ENCODE measurements at regions not wholly inside any gene's neighbourhood (a gene's known extent, or its start where the extent isn't known, plus 50 kb on each side); places are given as distances from the start of the nearest gene placed in this dataset.
"Not testable (repeated sequence)": the region's sequence is repeated elsewhere in the genome, so short reads cannot be mapped to it uniquely, and the experiment has no call there.

DNA sequence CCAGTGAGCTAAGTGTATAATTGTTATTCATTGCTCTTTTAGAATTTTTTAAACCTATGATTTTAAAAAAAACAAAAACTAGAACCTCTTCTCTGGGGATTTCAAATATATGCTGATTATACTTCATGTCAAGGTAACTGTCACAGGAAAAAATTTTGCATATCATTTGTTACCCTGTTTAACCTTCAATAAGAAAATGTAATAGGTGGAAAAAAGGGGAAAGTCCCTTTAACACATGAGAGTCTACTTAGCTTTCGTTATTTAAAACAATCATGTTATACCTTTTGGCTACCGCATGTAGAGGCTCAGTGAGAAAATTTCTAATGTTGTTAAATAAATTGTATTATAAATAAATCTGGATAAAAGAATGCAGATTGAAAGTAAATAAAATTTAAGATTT is 190.1 kb upstream of the AKR1E2 start:
- no peak for DNase-seq (ENCODE audit: low read depth in 3 of 3)

DNA sequence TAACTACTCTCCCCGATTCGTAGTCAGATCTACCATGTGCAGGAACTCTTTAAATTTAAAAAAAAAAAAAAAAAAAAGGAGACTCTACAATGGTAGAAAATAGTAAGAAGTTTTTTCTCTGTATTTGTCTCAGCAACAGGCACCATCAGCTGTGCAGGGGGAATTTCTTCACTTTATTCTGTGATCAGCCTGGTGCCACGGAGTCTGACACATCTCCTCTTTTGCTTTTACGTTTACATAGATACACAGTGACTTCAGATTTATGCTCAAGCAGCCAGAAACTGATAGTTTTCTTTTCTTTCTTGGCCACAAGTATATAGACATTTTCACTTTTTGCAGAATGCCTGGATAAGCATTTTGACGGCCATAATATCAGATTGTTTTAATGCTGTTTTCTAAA is 190.6 kb upstream of the AKR1E2 start:
- no peak for DNase-seq (ENCODE audit: low read depth in 3 of 3)

DNA sequence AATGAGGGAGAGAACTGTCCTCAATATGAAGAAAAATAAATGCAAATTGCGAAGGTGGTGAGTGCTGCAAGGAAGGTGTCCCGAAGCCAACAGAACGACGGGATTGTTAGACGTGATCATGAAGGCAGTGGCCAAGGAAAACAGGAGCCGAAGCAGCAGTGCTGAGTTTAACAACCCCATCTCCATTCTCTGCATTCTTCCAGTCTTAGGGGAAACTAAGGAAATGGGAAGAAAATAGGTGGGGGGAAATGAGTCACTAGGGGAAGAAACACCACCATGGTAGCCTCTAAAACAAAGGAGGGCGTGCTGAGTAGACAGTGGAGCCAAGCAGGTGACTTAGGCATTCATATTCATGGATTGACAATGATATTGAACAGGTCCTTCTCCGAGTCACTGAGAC is 192.2 kb upstream of the AKR1E2 start:
- no peak for DNase-seq (ENCODE audit: low read depth in 3 of 3)

DNA sequence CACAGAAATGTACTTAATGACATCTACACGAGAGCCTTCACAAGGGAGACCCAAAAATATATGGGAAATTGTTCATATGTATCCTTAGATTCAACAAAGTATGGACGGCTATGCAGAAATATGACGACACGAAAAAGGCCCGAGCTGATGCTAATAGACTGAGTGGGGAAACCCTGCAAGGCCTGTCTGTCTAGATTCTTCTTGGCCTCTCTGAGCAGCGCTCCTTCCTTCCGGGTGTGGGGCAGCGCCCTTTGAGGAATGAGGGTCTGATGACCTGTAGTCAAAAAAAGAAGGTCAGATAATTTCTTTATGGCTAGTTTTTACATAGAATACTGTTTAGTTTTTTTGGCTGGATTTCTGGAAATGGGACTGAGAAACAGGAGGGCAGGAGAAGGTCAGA is 192.8 kb upstream of the AKR1E2 start:
- no peak for DNase-seq (ENCODE audit: low read depth in 3 of 3)

DNA sequence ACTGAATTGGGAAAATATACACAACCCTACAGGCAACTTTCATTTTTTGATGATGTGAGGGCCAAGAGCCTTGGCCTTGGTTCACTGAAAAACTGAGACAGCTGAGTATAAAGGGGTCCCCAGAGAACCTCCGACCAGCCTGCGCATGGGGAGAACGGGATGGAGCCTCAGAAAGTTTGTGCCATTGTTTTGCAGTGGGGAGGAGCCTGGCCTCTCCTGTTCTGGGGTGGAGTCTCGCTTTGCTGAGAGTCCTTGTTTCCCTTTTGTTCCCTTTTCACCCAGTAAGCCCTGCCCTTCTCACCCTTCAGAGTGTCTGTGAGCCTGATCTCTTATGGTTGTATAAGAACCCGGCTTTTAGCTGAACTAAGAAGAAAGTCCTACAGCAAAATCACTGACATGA is 193.2 kb upstream of the AKR1E2 start:
- DNase-seq (ENCODE audit: low read depth in 3 of 3) = no peak

DNA sequence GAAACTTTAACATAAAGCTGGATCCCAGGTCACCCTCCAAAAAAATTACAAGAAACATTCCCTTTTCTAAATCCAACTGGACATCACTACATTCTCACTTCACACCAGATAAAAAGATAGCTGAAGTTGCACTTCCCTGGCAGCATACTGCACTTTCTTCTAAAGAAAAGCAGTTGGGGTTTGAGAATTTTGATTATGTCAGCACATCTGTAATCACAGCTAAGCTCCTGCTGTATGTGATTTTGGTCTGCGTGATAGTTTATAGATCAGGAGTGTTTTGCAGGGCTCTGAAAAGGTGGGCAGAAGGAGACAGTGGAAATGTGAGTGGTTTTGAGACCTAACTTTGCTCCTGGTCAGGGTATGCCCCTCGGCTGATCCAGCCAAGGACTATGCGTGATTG is 199.1 kb upstream of the AKR1E2 start:
- no peak for DNase-seq (ENCODE audit: low read depth in 3 of 3)

DNA sequence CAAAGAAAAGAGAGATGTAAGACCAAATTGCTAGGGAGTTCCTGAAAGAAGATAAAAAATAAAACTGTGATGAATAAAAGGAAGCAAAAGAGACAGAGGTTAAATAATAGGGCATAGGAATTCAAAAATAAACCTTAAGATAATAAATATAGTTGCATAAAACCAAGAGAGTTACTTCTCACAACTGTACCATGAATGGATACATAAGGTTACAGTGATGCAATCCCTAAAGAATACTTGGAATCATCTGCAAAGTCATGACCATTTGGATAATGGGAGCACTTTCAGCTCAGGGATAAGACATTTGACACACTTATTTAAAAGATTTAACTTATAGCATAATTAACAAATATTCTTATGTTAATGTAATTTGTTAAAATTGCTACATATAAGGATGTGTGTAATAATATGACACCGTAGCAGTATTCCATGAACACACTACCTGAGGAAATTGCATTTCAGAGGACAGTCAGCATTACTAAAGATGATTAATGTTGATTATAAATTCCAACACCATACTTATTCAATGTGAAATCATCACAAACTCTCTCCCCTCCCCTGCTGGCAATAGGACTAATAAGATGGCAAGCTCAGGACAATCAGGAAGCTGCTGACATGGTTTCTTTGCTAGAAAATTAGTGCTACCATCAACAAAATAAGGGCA is 202.1 kb upstream of the AKR1E2 start:
- DNase-seq (ENCODE audit: low read depth in 3 of 3) = no peak

DNA sequence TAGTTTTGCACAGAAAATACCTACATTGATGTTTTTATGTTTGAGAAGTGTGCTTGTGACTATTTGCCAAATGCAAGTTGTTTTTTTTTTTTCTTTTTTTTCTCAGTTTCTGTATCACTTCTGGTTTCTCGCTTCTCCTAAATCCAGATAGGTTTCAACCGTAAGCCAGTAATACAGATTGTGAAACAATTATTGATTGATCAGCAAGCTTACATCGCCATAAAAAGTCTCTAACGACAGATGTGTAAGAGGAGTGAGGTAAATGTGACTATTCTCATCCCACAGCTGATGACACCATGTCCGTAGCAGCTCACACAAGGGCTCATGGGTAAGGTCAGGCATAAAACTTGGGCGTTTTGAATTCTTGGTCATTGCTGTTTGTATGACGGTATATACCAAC is 202.8 kb upstream of the AKR1E2 start:
- DNase-seq (ENCODE audit: low read depth in 3 of 3) = no peak

DNA sequence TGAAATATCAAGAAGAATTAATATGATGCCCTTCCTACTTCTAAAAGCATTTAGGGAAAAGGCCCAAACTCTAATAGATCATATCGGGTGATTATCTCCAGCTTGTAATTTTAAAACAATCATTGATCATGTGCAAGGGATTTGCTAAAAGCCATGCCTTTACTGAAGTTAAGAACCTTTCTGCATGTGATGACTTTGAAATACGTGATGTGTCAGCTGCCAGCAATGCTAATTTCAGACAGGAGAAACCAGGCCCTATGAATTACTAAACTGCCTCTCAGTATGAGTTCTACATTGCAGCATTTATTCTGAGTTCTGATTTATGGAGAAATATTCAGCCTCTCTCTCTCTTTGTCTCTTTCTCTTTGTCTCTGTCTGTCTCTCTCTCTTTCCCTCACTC is 203.6 kb upstream of the AKR1E2 start:
- no peak for DNase-seq (ENCODE audit: low read depth in 3 of 3)

DNA sequence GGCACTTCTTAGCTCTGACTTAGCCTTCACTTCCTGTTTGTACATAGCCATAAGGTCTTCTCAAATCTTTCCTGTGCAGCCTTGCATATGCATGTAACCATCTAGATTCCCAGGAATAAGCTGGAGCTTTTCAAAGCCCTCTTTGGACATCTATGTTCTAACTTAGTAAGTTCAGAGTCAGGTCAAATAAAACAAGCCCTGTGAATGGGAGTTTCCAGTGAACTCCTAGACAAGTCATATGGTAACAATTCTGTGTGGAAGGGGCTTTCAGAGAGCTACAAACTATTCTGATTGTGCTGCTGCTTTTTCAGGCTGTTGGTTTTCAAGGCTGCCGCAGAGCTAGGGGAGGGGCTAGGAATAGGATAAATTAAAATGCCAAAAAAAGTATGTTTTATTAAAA is 208.4 kb upstream of the AKR1E2 start:
- DNase-seq (ENCODE audit: low read depth in 3 of 3) = no peak

DNA sequence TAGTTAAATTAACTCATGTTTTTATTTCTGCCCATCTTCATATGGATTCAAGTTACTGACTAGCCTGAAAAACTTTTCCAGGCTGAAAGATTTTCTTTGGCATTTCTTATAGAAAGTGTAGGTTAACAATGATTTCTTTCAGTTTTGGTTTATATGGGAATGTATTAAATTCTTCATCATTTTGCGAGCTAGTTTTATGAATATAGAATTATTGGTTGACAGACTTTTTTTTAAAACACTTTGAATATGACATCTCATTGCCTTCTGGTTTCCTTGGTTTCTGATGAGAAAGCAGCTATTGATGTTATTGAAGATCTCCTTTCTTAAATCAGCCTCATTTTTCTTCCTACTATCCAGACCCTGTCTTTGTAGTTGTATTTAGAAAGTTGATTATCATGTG is 211.0 kb upstream of the AKR1E2 start:
- DNase-seq (ENCODE audit: low read depth in 3 of 3) = no peak

DNA sequence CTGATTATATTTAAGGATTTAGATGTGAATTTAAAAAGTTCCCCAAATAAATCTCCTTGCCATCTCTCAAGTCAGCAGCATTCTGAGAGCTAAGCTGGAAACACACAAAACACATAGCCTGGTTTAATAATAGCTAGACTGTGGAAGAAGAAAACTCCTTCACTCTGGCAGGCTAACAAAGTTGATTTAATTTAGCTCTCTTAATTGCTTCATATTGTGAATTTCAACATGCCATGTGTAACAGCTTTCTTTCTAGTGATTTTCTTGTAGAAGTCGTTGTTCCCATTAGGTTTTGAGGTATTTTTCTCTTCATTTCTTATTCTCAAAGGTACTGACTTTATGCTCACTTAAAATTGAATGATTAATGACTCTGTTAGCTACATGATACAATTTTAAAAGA is 216.8 kb upstream of the AKR1E2 start:
- no peak for DNase-seq (ENCODE audit: low read depth in 3 of 3)

DNA sequence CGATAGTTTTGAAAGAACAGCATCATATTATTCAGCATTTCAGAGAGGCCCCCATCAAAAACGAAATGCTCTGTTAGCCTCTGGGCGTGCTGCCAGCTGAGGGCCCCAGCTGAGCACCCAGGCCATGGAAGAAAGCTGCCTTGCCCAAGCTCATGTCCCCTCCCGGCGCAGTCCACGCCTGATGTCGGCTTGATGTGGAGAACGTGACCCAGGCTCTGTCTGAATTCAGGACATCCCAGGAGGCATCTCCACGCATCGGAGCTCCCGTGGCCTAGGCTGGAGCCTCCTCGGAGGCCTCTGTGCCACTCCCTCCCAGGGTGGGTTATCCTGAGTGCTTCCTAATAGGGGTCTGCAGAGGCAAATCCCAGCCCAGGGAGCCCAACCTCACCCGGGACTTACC is 218.3 kb upstream of the AKR1E2 start:
- no peak for DNase-seq (ENCODE audit: low read depth in 3 of 3)

DNA sequence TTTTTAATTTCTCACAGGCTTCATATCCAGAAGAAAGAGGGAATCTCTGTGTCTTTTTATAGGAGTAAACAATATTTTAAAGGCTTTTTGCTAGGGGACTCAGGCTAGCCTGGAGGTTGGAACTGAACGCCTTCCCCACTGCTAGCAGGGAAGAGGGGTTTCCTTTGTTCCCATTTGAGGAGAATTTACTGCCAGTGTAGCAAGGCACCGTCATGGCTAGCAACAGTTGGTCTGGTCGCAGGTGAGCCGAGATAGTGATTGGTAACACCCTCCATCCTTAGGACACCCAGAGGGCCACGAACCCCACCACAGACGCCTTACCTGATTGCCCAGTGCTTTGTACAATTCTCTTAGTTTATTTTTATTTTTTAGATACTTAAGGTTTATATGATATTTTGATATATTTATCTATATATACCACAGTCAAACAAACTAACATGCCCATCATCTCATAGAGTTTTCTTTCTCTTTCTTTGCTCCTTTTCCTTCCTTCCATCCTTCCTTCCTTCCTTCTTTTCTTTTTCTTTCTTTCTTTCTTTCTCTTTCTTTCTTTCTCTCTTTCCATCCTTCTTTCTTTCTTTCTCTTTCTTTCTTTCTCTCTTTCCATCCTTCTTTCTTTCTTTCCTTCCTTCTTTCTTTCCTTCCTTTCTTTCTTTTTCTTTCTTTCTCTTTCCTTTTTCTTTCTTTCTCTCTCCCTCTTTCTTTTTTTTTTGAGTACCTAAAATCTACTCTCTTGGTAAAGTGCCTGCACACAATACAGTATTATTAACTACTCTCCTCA is 219.0 kb upstream of the AKR1E2 start:
- no peak for DNase-seq (ENCODE audit: low read depth in 3 of 3)

DNA sequence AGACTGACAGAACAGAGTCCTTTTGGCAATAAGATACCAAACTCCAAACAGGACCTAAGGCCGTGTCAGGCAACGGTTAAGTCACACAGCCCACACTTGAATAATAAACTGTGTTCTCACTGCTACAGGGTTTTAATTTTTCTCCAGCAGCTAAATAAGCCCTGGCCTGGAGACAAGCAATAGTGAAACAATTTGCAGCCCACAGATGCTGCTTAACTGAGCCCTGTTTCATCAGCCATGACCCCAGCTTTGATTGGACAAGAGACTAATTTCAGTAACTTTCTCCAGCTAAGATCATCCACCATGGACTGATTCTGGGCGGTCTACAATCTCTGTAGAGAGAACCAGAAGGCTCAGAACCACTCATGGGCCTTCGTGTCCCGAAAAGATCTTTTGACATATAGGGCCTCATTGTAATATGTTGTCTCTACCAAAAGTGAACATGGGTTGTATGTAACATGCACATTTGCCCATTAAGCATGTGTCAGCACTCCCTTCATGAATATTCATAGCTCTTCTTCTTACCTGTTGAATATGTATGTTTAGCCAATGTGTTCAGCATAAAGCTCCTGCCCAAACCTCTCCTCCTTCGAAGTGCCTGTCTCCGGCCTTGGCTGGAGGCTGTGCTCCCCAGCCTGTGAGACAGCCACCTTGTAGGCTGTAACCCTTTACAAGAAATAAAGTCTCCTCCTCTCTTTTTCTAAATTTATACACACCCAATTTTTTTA is 223.1 kb upstream of the AKR1E2 start:
- no peak for DNase-seq (ENCODE audit: low read depth in 3 of 3)

DNA sequence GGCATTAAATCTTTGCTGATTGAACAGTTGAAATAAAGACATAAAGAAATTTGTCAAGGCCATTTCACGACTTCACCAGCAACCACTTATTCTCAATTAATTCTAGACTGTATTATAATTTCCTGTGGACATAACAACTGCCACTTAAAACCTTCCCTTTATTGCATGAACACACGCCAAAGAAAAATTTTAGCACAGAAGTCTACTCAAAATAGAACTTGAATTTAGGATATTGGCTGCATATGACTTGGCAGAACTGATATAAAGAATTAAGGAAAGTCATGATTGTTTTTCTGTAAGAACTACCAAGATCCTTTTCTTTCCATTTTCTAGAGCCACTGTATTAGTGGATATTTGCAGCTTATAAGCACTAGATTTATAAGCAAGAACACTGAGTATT is 226.5 kb upstream of the AKR1E2 start:
- no peak for DNase-seq (ENCODE audit: low read depth in 3 of 3)

DNA sequence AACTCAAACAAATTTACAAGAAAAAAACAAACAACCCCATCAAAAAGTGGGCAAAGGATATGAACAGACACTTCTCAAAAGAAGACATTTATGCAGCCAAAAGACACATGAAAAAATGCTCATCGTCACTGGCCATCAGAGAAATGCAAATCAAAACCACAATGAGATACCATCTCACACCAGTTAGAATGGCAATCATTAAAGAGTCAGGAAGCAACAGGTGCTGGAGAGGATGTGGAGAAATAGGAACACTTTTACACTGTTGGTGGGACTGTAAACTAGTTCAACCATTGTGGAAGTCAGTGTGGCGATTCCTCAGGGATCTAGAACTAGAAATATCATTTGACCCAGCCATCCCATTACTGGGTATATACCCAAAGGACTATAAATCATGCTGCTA is 228.1 kb upstream of the AKR1E2 start:
- DNase-seq (ENCODE audit: low read depth in 3 of 3) = not testable (repeated sequence)

DNA sequence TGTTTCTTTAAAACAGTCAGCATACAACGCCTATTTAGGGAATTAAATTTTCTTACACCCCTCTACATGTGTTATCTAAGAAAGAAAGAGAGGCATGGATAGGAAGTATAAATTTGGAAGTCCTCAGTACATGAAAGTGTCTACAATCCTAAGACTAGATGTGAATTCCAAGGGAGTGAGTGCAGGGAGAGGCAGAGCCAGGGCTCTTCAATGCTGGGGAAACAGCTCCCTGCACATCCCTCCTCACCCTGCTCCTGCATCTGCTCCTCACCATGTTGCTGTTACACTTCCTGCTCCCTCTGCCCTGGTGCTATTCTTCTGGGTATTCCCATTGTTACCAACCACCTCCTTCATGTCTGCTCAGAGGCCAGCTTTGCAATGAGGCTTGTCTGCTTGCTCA is 229.1 kb upstream of the AKR1E2 start:
- no peak for DNase-seq (ENCODE audit: low read depth in 3 of 3)

DNA sequence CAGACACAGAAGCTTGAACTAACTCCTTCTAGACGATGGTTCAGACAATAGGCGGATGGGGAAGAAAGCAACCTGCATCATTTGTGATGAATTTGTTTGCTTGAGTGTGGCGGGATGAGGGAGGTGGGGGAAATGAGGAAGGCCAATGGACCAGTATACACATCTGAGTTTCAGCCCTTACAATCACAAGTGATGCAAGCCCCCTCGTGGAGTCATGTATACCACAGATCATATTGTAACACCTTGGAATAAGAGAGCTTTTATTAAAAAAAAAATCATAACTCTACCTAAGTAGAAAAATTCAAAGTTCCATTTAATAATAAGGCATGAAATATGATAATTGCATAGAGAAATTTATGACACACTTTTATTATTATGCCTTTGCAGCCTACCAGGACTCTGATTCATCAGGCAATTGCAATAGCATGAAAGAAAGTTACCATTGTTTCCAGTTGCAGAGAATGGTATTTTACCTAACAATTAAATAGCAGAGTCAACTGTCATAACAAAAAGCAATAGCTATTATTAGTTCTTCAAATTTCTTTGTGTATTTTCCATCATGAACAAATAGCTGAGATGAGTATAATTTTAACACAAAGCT is 230.2 kb upstream of the AKR1E2 start:
- DNase-seq (ENCODE audit: low read depth in 3 of 3) = no peak

DNA sequence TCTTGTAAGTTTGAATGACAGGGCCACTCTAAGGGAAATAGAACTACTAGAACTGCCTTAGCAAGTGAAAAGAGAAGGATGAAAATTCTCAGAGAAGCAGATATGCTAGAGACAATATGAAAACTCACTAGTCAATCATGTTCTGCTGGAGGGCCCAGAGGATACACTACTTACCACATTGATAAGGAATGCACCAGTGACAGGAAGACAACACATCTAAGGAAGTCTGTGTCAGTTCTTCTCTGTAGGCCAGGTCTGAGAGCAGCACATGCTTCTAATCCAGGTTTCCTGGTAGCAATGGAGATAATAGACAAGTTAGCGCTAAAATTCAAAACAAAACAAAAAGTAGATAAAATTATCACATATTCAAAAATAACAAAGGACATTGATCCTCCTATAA is 235.2 kb upstream of the AKR1E2 start:
- no peak for DNase-seq (ENCODE audit: low read depth in 3 of 3)

DNA sequence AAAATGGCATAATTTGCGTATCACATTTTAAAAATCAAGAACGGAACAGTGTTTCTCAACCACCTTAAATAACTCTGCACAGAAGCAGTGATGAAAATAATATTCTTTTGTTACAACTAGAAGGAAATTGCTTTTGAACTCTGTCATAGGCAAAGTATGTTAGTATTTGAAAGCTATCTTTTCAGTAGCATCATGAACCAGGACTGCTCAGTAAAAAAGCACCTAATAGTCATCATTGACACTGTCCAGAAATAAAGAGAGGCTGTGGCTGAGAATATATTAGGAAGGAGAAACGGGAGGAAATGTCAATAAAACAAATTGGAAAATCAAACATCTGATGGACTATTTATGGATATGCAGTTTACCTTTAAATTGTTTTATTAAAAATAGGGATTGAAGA is 237.2 kb upstream of the AKR1E2 start:
- DNase-seq (ENCODE audit: low read depth in 3 of 3) = no peak

DNA sequence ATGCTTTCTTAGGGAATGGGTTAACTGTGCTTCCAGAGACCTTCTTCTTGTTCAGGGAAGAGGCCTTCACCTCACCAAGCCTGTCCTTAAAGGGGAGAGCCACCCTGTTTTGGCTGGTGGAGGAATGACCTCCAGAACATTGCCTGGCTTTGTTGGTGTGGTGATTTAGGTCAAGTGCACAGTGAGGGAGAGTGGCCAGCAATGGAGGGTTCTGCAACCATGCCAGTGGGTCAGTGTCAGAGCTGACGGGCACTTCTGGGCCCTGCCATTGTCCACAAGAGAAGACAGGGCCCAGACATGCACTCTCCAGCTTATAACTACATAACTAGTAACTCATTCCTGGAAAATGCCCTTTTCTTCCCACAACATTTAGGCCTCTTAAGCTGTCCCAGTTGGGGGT is 238.5 kb upstream of the AKR1E2 start:
- no peak for DNase-seq (ENCODE audit: low read depth in 3 of 3)

DNA sequence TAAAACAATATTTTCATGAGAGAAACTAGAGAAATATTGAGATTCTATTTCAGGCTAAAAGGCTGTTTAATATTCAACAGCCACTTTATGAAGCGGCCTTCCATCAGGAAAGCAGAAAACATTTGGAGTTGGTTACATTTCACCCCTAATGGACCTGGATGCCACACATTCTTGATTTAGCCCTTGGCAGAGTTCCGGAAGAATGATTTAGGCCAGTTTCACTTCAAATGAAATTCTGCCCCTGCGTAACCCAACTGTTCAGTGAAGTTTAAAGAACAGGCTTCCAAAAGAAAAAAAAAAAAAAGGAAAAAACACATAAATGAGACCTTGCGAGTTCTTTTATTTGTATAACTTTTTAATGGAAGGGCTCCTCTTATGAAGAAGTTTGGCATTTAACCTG is 239.2 kb upstream of the AKR1E2 start:
- DNase-seq (ENCODE audit: low read depth in 3 of 3) = no peak

All from stimulated activated CD4-positive, alpha-beta T cell treated with anti-CD3 and anti-CD28 coated beads, TNF-alpha, amount 100 ng/mL, for 4 hours (primary cell).